ENCODE measurements at regions not wholly inside any gene's neighbourhood (a gene's known extent, or its start where the extent isn't known, plus 50 kb on each side); places are given as distances from the start of the nearest gene placed in this dataset.
"Not testable (repeated sequence)": the region's sequence is repeated elsewhere in the genome, so short reads cannot be mapped to it uniquely, and the experiment has no call there.

DNA sequence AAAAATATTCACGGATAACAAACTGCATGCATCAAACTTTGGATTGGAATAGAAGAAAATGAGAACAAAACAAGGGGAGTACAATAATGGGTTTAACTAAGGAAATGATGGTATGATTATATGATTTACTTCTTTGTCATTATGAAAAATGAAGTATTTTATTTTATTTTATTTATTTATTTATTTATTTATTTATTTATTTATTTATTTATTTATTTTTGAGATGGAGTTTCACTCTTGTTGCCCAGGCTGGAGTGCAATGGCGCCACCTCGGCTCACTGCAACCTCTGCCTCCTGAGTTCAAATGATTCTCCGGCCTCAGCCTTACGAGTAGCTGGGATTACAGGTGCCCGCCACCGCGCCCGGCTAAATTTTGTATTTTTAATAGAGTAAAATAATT, 234.1 kb upstream of the SEMA3C start:
- TF ChIP-seq, protein P1, sequence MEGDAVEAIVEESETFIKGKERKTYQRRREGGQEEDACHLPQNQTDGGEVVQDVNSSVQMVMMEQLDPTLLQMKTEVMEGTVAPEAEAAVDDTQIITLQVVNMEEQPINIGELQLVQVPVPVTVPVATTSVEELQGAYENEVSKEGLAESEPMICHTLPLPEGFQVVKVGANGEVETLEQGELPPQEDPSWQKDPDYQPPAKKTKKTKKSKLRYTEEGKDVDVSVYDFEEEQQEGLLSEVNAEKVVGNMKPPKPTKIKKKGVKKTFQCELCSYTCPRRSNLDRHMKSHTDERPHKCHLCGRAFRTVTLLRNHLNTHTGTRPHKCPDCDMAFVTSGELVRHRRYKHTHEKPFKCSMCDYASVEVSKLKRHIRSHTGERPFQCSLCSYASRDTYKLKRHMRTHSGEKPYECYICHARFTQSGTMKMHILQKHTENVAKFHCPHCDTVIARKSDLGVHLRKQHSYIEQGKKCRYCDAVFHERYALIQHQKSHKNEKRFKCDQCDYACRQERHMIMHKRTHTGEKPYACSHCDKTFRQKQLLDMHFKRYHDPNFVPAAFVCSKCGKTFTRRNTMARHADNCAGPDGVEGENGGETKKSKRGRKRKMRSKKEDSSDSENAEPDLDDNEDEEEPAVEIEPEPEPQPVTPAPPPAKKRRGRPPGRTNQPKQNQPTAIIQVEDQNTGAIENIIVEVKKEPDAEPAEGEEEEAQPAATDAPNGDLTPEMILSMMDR (IDR thresholded peaks at IDR 0.05): not testable (repeated sequence)
- not testable (repeated sequence) for TF ChIP-seq EP300 (IDR thresholded peaks at IDR 0.05); POLR2A (IDR thresholded peaks at IDR 0.05; ENCODE audit: low read depth)

Data from esophagus muscularis mucosa (tissue), 4 donors.